ENCODE measurements at regions not wholly inside any gene's neighbourhood (a gene's known extent, or its start where the extent isn't known, plus 50 kb on each side); places are given as distances from the start of the nearest gene placed in this dataset.

- DNase-seq = no peak
Measured at GRCh38 chr16:5444189-5444588, 346.6 kb upstream of the EEF2KMT start.

GRCh38 chr16:5442986-5443385 is 345.4 kb upstream of the EEF2KMT start:
- DNase-seq = no peak

- no peak for DNase-seq
Measured at GRCh38 chr16:5442054-5442453, 344.5 kb upstream of the EEF2KMT start.

- no peak for DNase-seq
Measured at GRCh38 chr16:5438591-5438990, 341.0 kb upstream of the EEF2KMT start.

- DNase-seq = no peak
Measured at GRCh38 chr16:5433587-5433986, 336.0 kb upstream of the EEF2KMT start.

- DNase-seq = no peak
Measured at GRCh38 chr16:5432166-5432565, 334.6 kb upstream of the EEF2KMT start.

GRCh38 chr16:5430598-5430997 is 333.0 kb upstream of the EEF2KMT start:
- DNase-seq = no peak

- DNase-seq = no peak
Measured at GRCh38 chr16:5428932-5429331, 331.3 kb upstream of the EEF2KMT start.

- no peak for DNase-seq
Measured at GRCh38 chr16:5427571-5427970, 330.0 kb upstream of the EEF2KMT start.

GRCh38 chr16:5422643-5423496 is 325.3 kb upstream of the EEF2KMT start:
- DNase-seq = no peak

- no peak for DNase-seq
Measured at GRCh38 chr16:5422047-5422446, 324.5 kb upstream of the EEF2KMT start.

- DNase-seq = no peak
Measured at GRCh38 chr16:5416013-5416412, 318.4 kb upstream of the EEF2KMT start.

- no peak for DNase-seq
Measured at GRCh38 chr16:5415123-5415522, 317.5 kb upstream of the EEF2KMT start.

GRCh38 chr16:5412731-5413130 is 315.1 kb upstream of the EEF2KMT start:
- DNase-seq = no peak

- no peak for DNase-seq
Measured at GRCh38 chr16:5398203-5398602, 300.6 kb upstream of the EEF2KMT start.

- no peak for DNase-seq
Measured at GRCh38 chr16:5396880-5397279, 299.3 kb upstream of the EEF2KMT start.

GRCh38 chr16:5393070-5393469 is 295.5 kb upstream of the EEF2KMT start:
- no peak for DNase-seq

- no peak for DNase-seq
Measured at GRCh38 chr16:5386989-5387388, 289.4 kb upstream of the EEF2KMT start.

- no peak for DNase-seq
Measured at GRCh38 chr16:5385811-5386210, 288.2 kb upstream of the EEF2KMT start.

GRCh38 chr16:5385115-5385514 is 287.5 kb upstream of the EEF2KMT start:
- no peak for DNase-seq

- no peak for DNase-seq
Measured at GRCh38 chr16:5383737-5384136, 286.1 kb upstream of the EEF2KMT start.

GRCh38 chr16:5382484-5382883 is 284.9 kb upstream of the EEF2KMT start:
- no peak for DNase-seq

GRCh38 chr16:5381481-5381880 is 283.9 kb upstream of the EEF2KMT start:
- DNase-seq = no peak

- DNase-seq = no peak
Measured at GRCh38 chr16:5379954-5380353, 282.4 kb upstream of the EEF2KMT start.

- no peak for DNase-seq
Measured at GRCh38 chr16:5378531-5378930, 280.9 kb upstream of the EEF2KMT start.
